ENCODE measurements at regions not wholly inside any gene's neighbourhood (a gene's known extent, or its start where the extent isn't known, plus 50 kb on each side); places are given as distances from the start of the nearest gene placed in this dataset.

DNA sequence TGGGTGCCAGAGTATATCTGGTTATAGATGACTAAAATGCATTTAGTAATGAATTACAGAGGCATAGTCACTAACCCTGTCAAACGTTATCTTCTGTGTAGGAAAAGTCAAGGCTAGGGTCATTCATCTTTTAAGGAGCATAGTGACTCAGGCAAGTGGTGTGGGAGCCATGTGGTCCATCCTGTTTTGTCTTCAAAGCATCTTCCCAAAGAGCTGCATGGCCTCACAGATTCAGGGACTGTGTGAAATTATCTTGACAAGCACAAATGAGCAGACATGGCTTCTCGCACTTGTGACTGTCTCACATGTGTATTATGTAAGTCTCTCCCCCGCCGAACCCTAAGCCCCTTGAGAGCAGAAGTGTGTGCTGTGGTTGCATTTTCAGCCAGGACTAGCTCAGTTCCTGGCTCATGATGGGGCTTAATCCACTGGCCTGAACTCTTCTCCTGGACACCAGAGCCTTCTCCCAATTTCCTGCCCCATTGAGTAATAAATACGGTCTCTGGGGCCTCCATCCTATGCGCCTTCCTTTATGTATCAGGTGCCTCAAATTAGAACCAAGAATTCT lies 769.1 kb downstream of the QKI start:
- ChIA-PET CTCF (ENCODE audit: low intra/inter-chr PET ratio) (no interaction called here), POLR2A (interaction anchor here (0.6 kb wide), 1 partner anchor 225 kb away, joined by 4 read pairs; no protein-coding TSS in a partner anchor)
- Histone ChIP-seq H3K27ac (ENCODE audit: extremely low read depth, low read depth, low read length) (no peak overlapping the region), H3K79me2 (ENCODE audit: control insufficient read depth, insufficient read depth, low read length) (no peaks in the 10 kb centered on the region), H3K9me1 (ENCODE audit: control insufficient read depth, insufficient read depth, low read length) (no peaks in the 10 kb centered on the region), H3K9ac (ENCODE audit: insufficient read depth in 1 of 2, low read depth in 2 of 2, low read length in 2 of 2) (no peak overlapping the region), H3K27me3 (ENCODE audit: control insufficient read depth in 2 of 2, insufficient read depth in 2 of 2, low read length in 2 of 2) (no peaks in the 10 kb centered on the region), H3K36me3 (ENCODE audit: control insufficient read depth, insufficient read depth, low read length) (no peaks in the 10 kb centered on the region), H3K4me3 (no peak overlapping the region), H2AFZ (ENCODE audit: low read depth, low read length) (no peak overlapping the region), H3K9me3 (replicated peaks; ENCODE audit: control insufficient read depth, insufficient read depth, low read depth, low read length) (no peaks in the 10 kb centered on the region), H3K4me2 (ENCODE audit: insufficient read depth, low read length) (no peak overlapping the region), H3K4me1 (replicated peaks in 1 of 2; ENCODE audit: control insufficient read depth in 2 of 2, insufficient read depth in 2 of 2, low read length in 2 of 2) (no peaks in the 10 kb centered on the region), H4K20me1 (replicated peaks; ENCODE audit: control insufficient read depth, insufficient read depth, low read length) (no peaks in the 10 kb centered on the region)
- DNase-seq (ENCODE audit: extremely low read depth in 1 of 4, low spot score in 3 of 4) (no peak), FAIRE-seq (no peak), ATAC-seq (no peak)
- in situ Hi-C loops (cut with MboI) (no loop called here), intact Hi-C loops (cut with micrococcal nuclease) (no loop called here)
- TF ChIP-seq ADNP (tag; IDR thresholded peaks at IDR 0.05): no peak
- TF ChIP-seq ZFX (CRISPR knock-in tag; IDR thresholded peaks at IDR 0.05): no peak
- no peak for TF ChIP-seq NFIX (CRISPR knock-in tag; IDR thresholded peaks at IDR 0.05; ENCODE audit: low read depth)
- TF ChIP-seq CEBPB (tag; IDR thresholded peaks at IDR 0.05): no peak
- TF ChIP-seq ESRRA (IDR thresholded peaks at IDR 0.05; ENCODE audit: borderline replicate concordance, low read depth): no peak
- no peak for TF ChIP-seq TBP (optimal IDR thresholded peaks at IDR 0.05; ENCODE audit: low read depth, low read length)
- BruUV-seq (replicated peaks): no TSS peak
- 0% methylated on average over 6 of the region's 6 CpGs for WGBS (ENCODE audit: insufficient coverage, low coverage, missing lambda C conversion rate)

DNA sequence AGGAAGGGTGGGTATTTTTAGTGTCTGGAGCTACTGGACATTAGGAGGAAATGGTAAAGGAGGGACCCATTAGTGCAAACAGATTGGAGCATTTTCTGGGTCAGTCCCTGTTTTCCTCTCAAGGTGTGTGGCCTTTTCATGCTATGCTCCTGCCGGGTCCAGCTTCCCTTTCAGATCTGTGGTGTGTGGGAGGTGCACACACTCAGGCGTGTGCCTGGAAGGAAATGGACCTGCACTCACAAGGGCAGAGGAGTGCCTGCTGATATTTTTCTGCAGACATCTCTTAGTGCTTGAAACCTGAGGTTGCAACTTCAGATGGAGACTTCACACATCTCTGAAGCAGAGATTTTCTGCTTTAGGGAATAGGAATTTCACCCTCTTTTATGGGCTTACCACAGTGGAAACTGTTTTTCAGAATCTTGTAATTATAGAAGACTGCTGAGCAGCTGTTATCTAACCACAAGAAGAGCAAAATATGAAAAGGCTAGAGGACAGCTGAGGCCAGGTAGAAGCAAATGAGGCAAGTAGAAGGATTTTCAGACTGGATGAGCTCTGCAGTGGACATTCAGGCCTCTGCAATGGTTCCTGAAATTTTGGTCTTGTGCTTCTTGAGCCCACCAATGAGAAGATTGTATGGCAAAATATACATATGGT lies 764.3 kb downstream of the QKI start:
- BruUV-seq (replicated peaks): no TSS peak
- no peaks in the 10 kb centered on the region for H3K9me3 ChIP-seq (replicated peaks; ENCODE audit: control insufficient read depth, insufficient read depth, low read depth, low read length)
- no peaks in the 10 kb centered on the region for H3K27me3 ChIP-seq (ENCODE audit: control insufficient read depth in 2 of 2, insufficient read depth in 2 of 2, low read length in 2 of 2)
- POLR2A ChIA-PET: no interaction called here
- no peak for ATAC-seq
- no peak for DNase-seq (ENCODE audit: extremely low read depth in 1 of 4, low spot score in 3 of 4)
- no peak overlapping the region for H3K9ac ChIP-seq (ENCODE audit: insufficient read depth in 1 of 2, low read depth in 2 of 2, low read length in 2 of 2)
- no peak overlapping the region for H2AFZ ChIP-seq (ENCODE audit: low read depth, low read length)
- CTCF ChIA-PET (ENCODE audit: low intra/inter-chr PET ratio): no interaction called here
- 0% methylated on average over 2 of the region's 2 CpGs for WGBS (ENCODE audit: insufficient coverage, low coverage, missing lambda C conversion rate)
- no peak for FAIRE-seq
- no peak overlapping the region for H3K4me2 ChIP-seq (ENCODE audit: insufficient read depth, low read length)
- in situ Hi-C loops (cut with MboI) (no loop called here), intact Hi-C loops (cut with micrococcal nuclease) (no loop called here)
- no peaks in the 10 kb centered on the region for H3K36me3 ChIP-seq (ENCODE audit: control insufficient read depth, insufficient read depth, low read length)
- H3K79me2 ChIP-seq (ENCODE audit: control insufficient read depth, insufficient read depth, low read length): no peaks in the 10 kb centered on the region
- H3K9me1 ChIP-seq (ENCODE audit: control insufficient read depth, insufficient read depth, low read length): no peaks in the 10 kb centered on the region
- H3K4me3 ChIP-seq: no peak overlapping the region
- no peak overlapping the region for H3K27ac ChIP-seq (ENCODE audit: extremely low read depth, low read depth, low read length)
- no peaks in the 10 kb centered on the region for H4K20me1 ChIP-seq (replicated peaks; ENCODE audit: control insufficient read depth, insufficient read depth, low read length)
- no peaks in the 10 kb centered on the region for H3K4me1 ChIP-seq (replicated peaks in 1 of 2; ENCODE audit: control insufficient read depth in 2 of 2, insufficient read depth in 2 of 2, low read length in 2 of 2)
- TF ChIP-seq CBX1 (IDR thresholded peaks at IDR 0.05; ENCODE audit: low read depth) (no peak), CCAR2 (IDR thresholded peaks at IDR 0.05; ENCODE audit: low read depth, low read length) (no peak), C11orf30 (IDR thresholded peaks at IDR 0.05; ENCODE audit: low read depth) (no peak), TFAM (CRISPR knock-in tag; conservative IDR thresholded peaks at IDR 0.05) (no peak), SRSF9 (IDR thresholded peaks at IDR 0.05; ENCODE audit: borderline replicate concordance, low read depth, low read length) (no peak), POU5F1 (IDR thresholded peaks at IDR 0.05; ENCODE audit: borderline replicate concordance, low read depth, low read length, partially characterized antibody) (no peak), RBM22 (IDR thresholded peaks at IDR 0.05; ENCODE audit: low read depth, low read length, poor library complexity, severe bottlenecking) (no peak), EWSR1 (IDR thresholded peaks at IDR 0.05; ENCODE audit: borderline replicate concordance, low read depth, partially characterized antibody) (no peak), RNF2 (IDR thresholded peaks at IDR 0.05) (no peak), ZBTB7A (IDR thresholded peaks at IDR 0.05; ENCODE audit: borderline replicate concordance, control insufficient read depth, low read depth, low read length) (no peak), DNMT1 (IDR thresholded peaks at IDR 0.05) (no peak), HIVEP1 (CRISPR knock-in tag; IDR thresholded peaks at IDR 0.05) (no peak)

Data from K562 (cell line).